AG10803 (cell line): ENCODE measurements at regions not wholly inside any gene's neighbourhood (a gene's known extent, or its start where the extent isn't known, plus 50 kb on each side); places are given as distances from the start of the nearest gene placed in this dataset.
"Not testable (repeated sequence)": the region's sequence is repeated elsewhere in the genome, so short reads cannot be mapped to it uniquely, and the experiment has no call there.

ENCODE experiments used
- DNase-seq: peaks from one replicate; pipeline ENCODE4 v3.0.0; 2010; ENCODE audit warnings: low read depth
- H3K4me3 ChIP-seq: 2 replicates; pipeline ENCODE4 v1.5.1; 2011; ENCODE audit warnings: mild to moderate bottlenecking, low read length, control low read depth
- TF ChIP-seq, protein P1 (sequence below): conservative IDR thresholded peaks from 2 replicates; pipeline ENCODE4 v1.5.1; 2011; ENCODE audit warnings: mild to moderate bottlenecking, low read length, control low read depth, inconsistent platforms

DNA sequence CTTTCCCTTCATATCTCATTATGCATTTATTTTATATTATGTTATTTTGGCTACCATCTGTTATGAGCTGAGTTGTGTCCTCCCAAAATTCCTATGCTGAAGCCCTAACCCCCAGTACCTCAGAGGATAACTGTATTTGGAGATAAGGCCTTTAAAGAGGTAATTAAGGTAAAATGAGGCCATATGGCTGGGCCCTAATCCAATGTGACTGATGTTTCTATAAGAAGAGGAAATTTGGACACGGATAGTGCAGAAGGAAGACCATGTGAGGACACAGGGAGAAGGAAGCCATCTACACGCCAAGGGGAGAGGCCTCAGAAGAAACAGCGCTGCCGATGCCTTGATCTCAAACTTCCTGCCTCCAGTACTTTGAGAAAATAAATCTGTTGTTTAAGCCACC, 557.7 kb upstream of the CDH5 start:
- no peak overlapping the region for H3K4me3 ChIP-seq
- no peak for DNase-seq
- TF ChIP-seq, protein P1, sequence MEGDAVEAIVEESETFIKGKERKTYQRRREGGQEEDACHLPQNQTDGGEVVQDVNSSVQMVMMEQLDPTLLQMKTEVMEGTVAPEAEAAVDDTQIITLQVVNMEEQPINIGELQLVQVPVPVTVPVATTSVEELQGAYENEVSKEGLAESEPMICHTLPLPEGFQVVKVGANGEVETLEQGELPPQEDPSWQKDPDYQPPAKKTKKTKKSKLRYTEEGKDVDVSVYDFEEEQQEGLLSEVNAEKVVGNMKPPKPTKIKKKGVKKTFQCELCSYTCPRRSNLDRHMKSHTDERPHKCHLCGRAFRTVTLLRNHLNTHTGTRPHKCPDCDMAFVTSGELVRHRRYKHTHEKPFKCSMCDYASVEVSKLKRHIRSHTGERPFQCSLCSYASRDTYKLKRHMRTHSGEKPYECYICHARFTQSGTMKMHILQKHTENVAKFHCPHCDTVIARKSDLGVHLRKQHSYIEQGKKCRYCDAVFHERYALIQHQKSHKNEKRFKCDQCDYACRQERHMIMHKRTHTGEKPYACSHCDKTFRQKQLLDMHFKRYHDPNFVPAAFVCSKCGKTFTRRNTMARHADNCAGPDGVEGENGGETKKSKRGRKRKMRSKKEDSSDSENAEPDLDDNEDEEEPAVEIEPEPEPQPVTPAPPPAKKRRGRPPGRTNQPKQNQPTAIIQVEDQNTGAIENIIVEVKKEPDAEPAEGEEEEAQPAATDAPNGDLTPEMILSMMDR: no peak

GRCh38 chr16:65807858-65808257, 558.6 kb upstream of the CDH5 start:
- TF ChIP-seq, protein P1: no peak
- DNase-seq: no peak
- H3K4me3 ChIP-seq: no peak overlapping the region

DNA sequence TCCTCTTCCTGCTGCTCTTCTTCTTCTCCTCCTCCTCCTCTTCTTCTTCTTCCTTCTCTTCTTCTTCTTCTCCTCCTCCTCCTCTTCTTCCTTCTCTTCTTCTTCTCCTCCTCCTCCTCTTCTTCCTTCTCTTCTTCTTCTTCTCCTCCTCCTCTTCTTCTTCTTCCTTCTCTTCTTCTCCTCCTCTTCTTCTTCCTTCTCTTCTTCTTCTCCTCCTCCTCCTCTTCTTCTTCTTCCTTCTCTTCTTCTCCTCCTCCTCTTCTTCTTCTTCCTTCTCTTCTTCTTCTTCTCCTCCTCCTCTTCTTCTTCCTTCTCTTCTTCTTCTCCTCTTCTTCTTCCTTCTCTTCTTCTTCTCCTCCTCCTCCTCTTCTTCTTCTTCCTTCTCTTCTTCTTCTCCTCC, 560.8 kb upstream of the CDH5 start:
- DNase-seq, H3K4me3 ChIP-seq: not testable (repeated sequence)

- DNase-seq: no peak
- H3K4me3 ChIP-seq: no peak overlapping the region
- TF ChIP-seq, protein P1: no peak
Measured at GRCh38 chr16:65796481-65796880, 570.0 kb upstream of the CDH5 start.

DNA sequence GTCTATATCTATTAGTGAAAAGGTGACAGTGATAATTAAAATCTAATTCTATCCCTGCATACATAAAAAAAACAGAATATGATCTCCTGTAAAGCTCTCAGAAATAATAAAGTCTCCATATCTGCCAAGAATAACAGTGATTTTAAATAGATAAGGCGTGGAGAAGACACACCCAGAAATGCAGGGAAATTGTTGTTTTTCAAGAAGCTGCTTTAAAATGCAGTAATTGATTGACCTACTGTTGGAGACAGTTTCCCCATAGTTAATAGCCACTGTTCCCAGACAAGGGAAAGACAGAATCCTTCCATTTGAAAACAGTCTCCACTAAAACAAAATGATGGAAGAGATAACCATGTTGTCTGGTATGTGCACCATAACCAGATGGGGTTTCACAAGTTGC, 571.5 kb upstream of the CDH5 start:
- TF ChIP-seq, protein P1: no peak
- DNase-seq: no peak

DNA sequence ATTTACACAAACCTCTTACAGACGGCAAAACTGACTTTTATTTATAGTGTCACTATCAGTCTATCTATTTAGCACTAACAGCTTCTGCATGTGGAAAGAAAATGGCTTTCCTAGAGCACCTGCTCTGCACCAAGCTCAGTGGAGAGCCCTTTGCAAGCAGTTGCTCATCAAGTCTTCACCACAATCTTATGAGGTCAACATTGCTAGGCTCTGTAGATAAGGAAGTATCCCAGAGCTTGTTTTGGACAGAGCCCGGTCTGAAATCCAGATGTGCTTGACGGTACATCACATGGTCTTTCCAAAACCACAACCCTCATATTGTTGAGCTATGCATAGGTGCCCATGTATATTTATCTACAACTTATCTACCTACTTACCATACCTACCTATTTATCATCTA, 572.7 kb upstream of the CDH5 start:
- TF ChIP-seq, protein P1: no peak
- no peak for DNase-seq
- no peak overlapping the region for H3K4me3 ChIP-seq

More for the DNA sequence above, 571.5 kb upstream of the CDH5 start:
- H3K4me3 ChIP-seq: no peak overlapping the region

DNA sequence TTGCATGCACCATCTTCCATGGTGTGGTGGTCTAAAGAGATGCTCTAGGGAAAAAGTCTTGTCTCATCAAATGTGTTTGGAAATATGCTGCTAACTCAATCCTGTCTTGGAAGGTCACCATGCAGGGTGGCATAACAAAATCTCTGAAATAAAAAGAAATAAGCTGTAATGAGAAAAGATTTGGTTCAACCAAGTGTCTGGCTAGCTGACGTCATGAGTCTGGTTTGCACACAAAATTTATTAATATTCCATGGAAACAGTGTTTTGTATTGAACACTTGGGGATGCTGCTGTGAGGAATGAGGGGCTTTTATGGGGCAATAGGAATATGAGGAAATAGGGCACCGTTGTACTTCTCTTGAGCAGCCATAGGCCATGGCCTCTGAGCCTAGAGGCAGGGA, 575.7 kb upstream of the CDH5 start:
- TF ChIP-seq, protein P1: no peak
- no peak for DNase-seq
- H3K4me3 ChIP-seq: no peak overlapping the region

DNA sequence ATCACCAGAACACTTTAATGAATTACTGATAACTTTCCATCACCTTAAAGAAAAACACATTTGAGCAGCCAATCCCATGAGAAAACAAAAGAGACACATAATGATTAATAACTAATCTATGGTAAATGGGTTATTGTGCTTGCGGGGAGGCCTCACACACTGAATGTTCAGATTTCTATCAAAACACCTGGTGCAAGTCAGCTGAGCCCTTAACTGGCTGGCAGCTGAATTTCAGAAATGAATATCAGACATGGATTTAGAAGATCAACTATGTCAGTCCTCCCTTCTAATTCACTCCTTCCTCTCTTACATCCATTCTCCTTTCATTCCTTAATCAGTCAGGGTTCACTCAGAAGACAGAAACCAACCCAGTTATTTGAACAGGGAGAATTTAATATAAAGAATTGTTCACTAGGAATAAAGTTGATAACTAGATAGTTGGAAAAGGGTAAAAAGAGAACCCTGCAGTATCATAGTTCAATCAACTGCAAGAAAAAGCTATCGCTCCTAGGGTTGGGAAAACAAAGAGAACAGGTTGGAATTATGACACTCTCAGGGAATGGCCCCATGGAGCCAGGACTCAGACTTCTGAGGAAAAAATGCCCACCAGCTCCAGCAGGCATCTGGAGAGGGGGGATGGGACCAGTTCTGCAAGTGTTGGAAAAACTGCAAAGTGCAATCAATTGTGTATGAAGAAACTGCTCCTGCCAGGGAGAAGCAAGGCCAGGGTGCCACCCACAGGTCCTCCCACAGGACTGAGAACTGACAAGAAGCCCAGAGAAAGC, 577.1 kb upstream of the CDH5 start:
- TF ChIP-seq, protein P1: no peak
- no peak for DNase-seq
- H3K4me3 ChIP-seq: no peak overlapping the region
